ENCODE measurements at regions not wholly inside any gene's neighbourhood (a gene's known extent, or its start where the extent isn't known, plus 50 kb on each side); places are given as distances from the start of the nearest gene placed in this dataset.
"Not testable (repeated sequence)": the region's sequence is repeated elsewhere in the genome, so short reads cannot be mapped to it uniquely, and the experiment has no call there.

GRCh38 chr10:9382533-9382866 is 1328.0 kb downstream of the GATA3 start:
- no peaks in the 10 kb centered on the region for H3K36me3 Mint-ChIP-seq
- DNase-seq (no peak), ATAC-seq (no peak)
- H3K4me1 Mint-ChIP-seq = peaks cover 0 to 5% (median 0%) of the 10 kb centered on the region in 4 donors
- no peak overlapping the region for H3K4me3 Mint-ChIP-seq
- no peaks in the 10 kb centered on the region for H3K9me3 Mint-ChIP-seq
- peaks cover 5 to 51% (median 14%) of the 10 kb centered on the region in 5 donors for H3K27me3 Mint-ChIP-seq
- H3K27ac Mint-ChIP-seq = no peak overlapping the region
- POLR2A ChIA-PET = no interaction called here

- no peak overlapping the region for H3K4me3 Mint-ChIP-seq
- DNase-seq (no peak), ATAC-seq (no peak)
- no peaks in the 10 kb centered on the region for H3K4me1 Mint-ChIP-seq
- H3K36me3 Mint-ChIP-seq = peaks cover 0 to 5% (median 0%) of the 10 kb centered on the region in 3 donors
- peaks cover 0 to 3% (median 0%) of the 10 kb centered on the region in 9 donors for H3K9me3 Mint-ChIP-seq
- POLR2A ChIA-PET = no interaction called here
- peaks cover 8 to 27% (median 8%) of the 10 kb centered on the region in 5 donors for H3K27me3 Mint-ChIP-seq
- H3K27ac Mint-ChIP-seq = no peak overlapping the region
These were observed 1336.0 kb downstream of the GATA3 start for GRCh38 chr10:9390516-9390915.

- Mint-ChIP-seq H3K27me3 (peaks cover 3 to 27% (median 15%) of the 10 kb centered on the region in 5 donors), H3K36me3 (no peaks in the 10 kb centered on the region), H3K4me3 (no peak overlapping the region), H3K9me3 (no peaks in the 10 kb centered on the region), H3K4me1 (no peaks in the 10 kb centered on the region), H3K27ac (no peak overlapping the region)
- POLR2A ChIA-PET = no interaction called here
- ATAC-seq = no peak
- no peak for DNase-seq
These were observed 1344.9 kb downstream of the GATA3 start for GRCh38 chr10:9399275-9399983.

- H3K4me1 Mint-ChIP-seq, H3K27ac Mint-ChIP-seq, ATAC-seq, POLR2A ChIA-PET, H3K36me3 Mint-ChIP-seq, H3K4me3 Mint-ChIP-seq, DNase-seq: not testable (repeated sequence)
- peaks cover 0 to 11% (median 3%) of the 10 kb centered on the region in 9 donors for H3K9me3 Mint-ChIP-seq
- peaks cover 0 to 15% (median 12%) of the 10 kb centered on the region in 5 donors for H3K27me3 Mint-ChIP-seq
These were observed 1347.6 kb downstream of the GATA3 start for GRCh38 chr10:9402067-9402466.

- H3K36me3 Mint-ChIP-seq, H3K4me3 Mint-ChIP-seq, ATAC-seq, H3K4me1 Mint-ChIP-seq, DNase-seq, H3K27ac Mint-ChIP-seq, POLR2A ChIA-PET: not testable (repeated sequence)
- Mint-ChIP-seq H3K27me3 (peaks cover 0 to 15% (median 12%) of the 10 kb centered on the region in 5 donors), H3K9me3 (peaks cover 0 to 11% (median 3%) of the 10 kb centered on the region in 9 donors)
These were observed 1348.2 kb downstream of the GATA3 start for GRCh38 chr10:9402507-9403195.

- H3K4me1 Mint-ChIP-seq, POLR2A ChIA-PET: not testable (repeated sequence)
- H3K9me3 Mint-ChIP-seq = peaks cover 0 to 23% (median 5%) of the 10 kb centered on the region in 9 donors
These were observed 1352.7 kb downstream of the GATA3 start for GRCh38 chr10:9407201-9407600.

GRCh38 chr10:9416331-9416730 is 1361.8 kb downstream of the GATA3 start:
- POLR2A ChIA-PET = no interaction called here
- Mint-ChIP-seq H3K4me3 (no peak overlapping the region), H3K36me3 (peaks cover 0 to 5% (median 0%) of the 10 kb centered on the region in 3 donors), H3K9me3 (peaks cover 0 to 3% (median 0%) of the 10 kb centered on the region in 9 donors), H3K27me3 (peaks cover 3 to 21% (median 11%) of the 10 kb centered on the region in 5 donors), H3K27ac (no peak overlapping the region), H3K4me1 (no peaks in the 10 kb centered on the region)
- DNase-seq (no peak), ATAC-seq (no peak)

More at GRCh38 chr10:9407201-9407600, 1352.7 kb downstream of the GATA3 start:
- not testable (repeated sequence) for ATAC-seq, H3K27ac Mint-ChIP-seq, DNase-seq, H3K36me3 Mint-ChIP-seq, H3K4me3 Mint-ChIP-seq
- peaks cover 0 to 22% (median 12%) of the 10 kb centered on the region in 5 donors for H3K27me3 Mint-ChIP-seq

- POLR2A ChIA-PET = no interaction called here
- Mint-ChIP-seq H3K4me1 (no peaks in the 10 kb centered on the region), H3K27ac (no peak overlapping the region), H3K9me3 (peaks cover 0 to 10% (median 6%) of the 10 kb centered on the region in 9 donors), H3K27me3 (peaks cover 3 to 22% (median 11%) of the 10 kb centered on the region in 5 donors), H3K36me3 (peaks cover 0 to 12% (median 0%) of the 10 kb centered on the region in 3 donors), H3K4me3 (no peak overlapping the region)
- DNase-seq (no peak), ATAC-seq (no peak)
These were observed 1365.3 kb downstream of the GATA3 start for GRCh38 chr10:9419757-9420156.

GRCh38 chr10:9427209-9427608 is 1372.7 kb downstream of the GATA3 start:
- ATAC-seq = no peak
- H3K4me1 Mint-ChIP-seq = no peaks in the 10 kb centered on the region
- no peak overlapping the region for H3K27ac Mint-ChIP-seq
- H3K36me3 Mint-ChIP-seq = peaks cover 0 to 19% (median 0%) of the 10 kb centered on the region in 3 donors
- DNase-seq = no peak
- H3K27me3 Mint-ChIP-seq = peaks cover 0 to 17% (median 12%) of the 10 kb centered on the region in 5 donors
- no peak overlapping the region for H3K4me3 Mint-ChIP-seq
- POLR2A ChIA-PET = no interaction called here
- peaks cover 0 to 36% (median 15%) of the 10 kb centered on the region in 9 donors for H3K9me3 Mint-ChIP-seq

GRCh38 chr10:9437131-9437530 is 1382.6 kb downstream of the GATA3 start:
- Mint-ChIP-seq H3K27me3 (peaks cover 0 to 12% (median 6%) of the 10 kb centered on the region in 5 donors), H3K9me3 (peaks cover 0 to 3% (median 0%) of the 10 kb centered on the region in 9 donors), H3K4me3 (no peak overlapping the region), H3K36me3 (peaks cover 0 to 3% (median 0%) of the 10 kb centered on the region in 3 donors), H3K27ac (no peak overlapping the region), H3K4me1 (no peaks in the 10 kb centered on the region)
- ATAC-seq (no peak), DNase-seq (no peak)
- POLR2A ChIA-PET = no interaction called here

GRCh38 chr10:9443758-9444157 is 1389.3 kb downstream of the GATA3 start:
- DNase-seq = no peak
- H3K36me3 Mint-ChIP-seq = peaks cover 0 to 3% (median 0%) of the 10 kb centered on the region in 3 donors
- H3K27me3 Mint-ChIP-seq = peaks cover 0 to 12% (median 1%) of the 10 kb centered on the region in 5 donors
- no peaks in the 10 kb centered on the region for H3K9me3 Mint-ChIP-seq
- H3K4me1 Mint-ChIP-seq = no peaks in the 10 kb centered on the region
- no peak for ATAC-seq
- H3K4me3 Mint-ChIP-seq = no peak overlapping the region
- H3K27ac Mint-ChIP-seq = no peak overlapping the region
- POLR2A ChIA-PET = no interaction called here

- peaks cover 0 to 2% (median 0%) of the 10 kb centered on the region in 4 donors for H3K4me1 Mint-ChIP-seq
- peaks cover 2 to 16% (median 10%) of the 10 kb centered on the region in 9 donors for H3K9me3 Mint-ChIP-seq
- ATAC-seq = no peak
- H3K27me3 Mint-ChIP-seq = peaks cover 8 to 26% (median 12%) of the 10 kb centered on the region in 5 donors
- no peak overlapping the region for H3K27ac Mint-ChIP-seq
- no peak for DNase-seq
- H3K36me3 Mint-ChIP-seq = peaks cover 0 to 9% (median 0%) of the 10 kb centered on the region in 3 donors
- no peak overlapping the region for H3K4me3 Mint-ChIP-seq
- POLR2A ChIA-PET = no interaction called here
These were observed 1395.0 kb downstream of the GATA3 start for GRCh38 chr10:9449530-9449929.

GRCh38 chr10:9450801-9451200 is 1396.3 kb downstream of the GATA3 start:
- DNase-seq (no peak), ATAC-seq (no peak)
- H3K27me3 Mint-ChIP-seq = peaks cover 8 to 26% (median 12%) of the 10 kb centered on the region in 5 donors
- H3K4me1 Mint-ChIP-seq = peaks cover 0 to 2% (median 0%) of the 10 kb centered on the region in 4 donors
- no peak overlapping the region for H3K4me3 Mint-ChIP-seq
- peaks cover 2 to 27% (median 15%) of the 10 kb centered on the region in 9 donors for H3K9me3 Mint-ChIP-seq
- peaks cover 0 to 9% (median 0%) of the 10 kb centered on the region in 3 donors for H3K36me3 Mint-ChIP-seq
- POLR2A ChIA-PET = no interaction called here
- no peak overlapping the region for H3K27ac Mint-ChIP-seq

Data from naive thymus-derived CD8-positive, alpha-beta T cell (primary cell).